ENCODE measurements at regions not wholly inside any gene's neighbourhood (a gene's known extent, or its start where the extent isn't known, plus 50 kb on each side); places are given as distances from the start of the nearest gene placed in this dataset.

DNA sequence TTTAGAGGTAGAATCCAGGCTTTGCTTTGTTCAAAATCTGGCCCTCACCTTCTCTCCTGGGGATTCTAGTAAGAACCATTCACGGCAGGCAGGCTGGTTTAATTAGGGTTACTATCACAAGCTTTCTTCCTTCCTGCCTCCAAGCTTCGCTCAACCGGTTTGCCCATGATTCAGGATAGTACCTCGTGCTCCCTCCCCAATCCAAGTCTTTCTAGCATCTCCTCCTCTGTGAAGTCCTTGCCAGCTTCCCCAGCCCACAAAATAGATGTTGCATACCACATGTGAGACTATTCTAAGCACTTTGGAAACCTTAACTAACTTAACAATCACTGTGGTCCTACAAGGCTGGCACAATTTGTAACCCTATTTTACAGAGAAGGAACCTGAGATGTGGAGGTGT is 135.1 kb downstream of the SOCS6 start:
- TF ChIP-seq, protein P1, sequence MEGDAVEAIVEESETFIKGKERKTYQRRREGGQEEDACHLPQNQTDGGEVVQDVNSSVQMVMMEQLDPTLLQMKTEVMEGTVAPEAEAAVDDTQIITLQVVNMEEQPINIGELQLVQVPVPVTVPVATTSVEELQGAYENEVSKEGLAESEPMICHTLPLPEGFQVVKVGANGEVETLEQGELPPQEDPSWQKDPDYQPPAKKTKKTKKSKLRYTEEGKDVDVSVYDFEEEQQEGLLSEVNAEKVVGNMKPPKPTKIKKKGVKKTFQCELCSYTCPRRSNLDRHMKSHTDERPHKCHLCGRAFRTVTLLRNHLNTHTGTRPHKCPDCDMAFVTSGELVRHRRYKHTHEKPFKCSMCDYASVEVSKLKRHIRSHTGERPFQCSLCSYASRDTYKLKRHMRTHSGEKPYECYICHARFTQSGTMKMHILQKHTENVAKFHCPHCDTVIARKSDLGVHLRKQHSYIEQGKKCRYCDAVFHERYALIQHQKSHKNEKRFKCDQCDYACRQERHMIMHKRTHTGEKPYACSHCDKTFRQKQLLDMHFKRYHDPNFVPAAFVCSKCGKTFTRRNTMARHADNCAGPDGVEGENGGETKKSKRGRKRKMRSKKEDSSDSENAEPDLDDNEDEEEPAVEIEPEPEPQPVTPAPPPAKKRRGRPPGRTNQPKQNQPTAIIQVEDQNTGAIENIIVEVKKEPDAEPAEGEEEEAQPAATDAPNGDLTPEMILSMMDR (IDR thresholded peaks at IDR 0.05): no peak
- no peak for TF ChIP-seq POLR2A (IDR thresholded peaks at IDR 0.05)

Data from uterus (tissue), 2 donors.